ENCODE measurements at regions not wholly inside any gene's neighbourhood (a gene's known extent, or its start where the extent isn't known, plus 50 kb on each side); places are given as distances from the start of the nearest gene placed in this dataset.
A peak's percentile ranks its signal among the peaks of the same experiment; 100 is the strongest.

DNA sequence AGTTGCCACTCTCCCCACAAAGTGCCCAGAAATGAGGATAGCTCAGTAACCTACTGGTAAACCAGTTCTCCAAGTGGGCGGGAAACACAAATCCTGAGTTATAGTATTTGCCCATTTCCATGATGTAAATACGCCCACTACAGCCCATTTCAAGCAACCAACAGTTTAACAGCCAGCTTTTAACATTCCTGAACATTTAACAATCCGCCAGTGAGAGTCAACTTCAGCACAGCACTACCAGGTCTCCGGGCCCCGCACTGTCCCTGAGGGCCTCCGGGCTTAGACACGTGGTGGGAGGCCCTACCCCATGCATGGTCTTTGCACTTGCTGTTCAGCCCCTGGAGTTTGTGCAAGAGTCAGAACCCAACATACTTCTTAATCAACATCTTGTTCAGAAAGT, 132.0 kb upstream of the CTTNBP2NL start:
- DNase-seq (ENCODE audit: low spot score), result no peak

DNA sequence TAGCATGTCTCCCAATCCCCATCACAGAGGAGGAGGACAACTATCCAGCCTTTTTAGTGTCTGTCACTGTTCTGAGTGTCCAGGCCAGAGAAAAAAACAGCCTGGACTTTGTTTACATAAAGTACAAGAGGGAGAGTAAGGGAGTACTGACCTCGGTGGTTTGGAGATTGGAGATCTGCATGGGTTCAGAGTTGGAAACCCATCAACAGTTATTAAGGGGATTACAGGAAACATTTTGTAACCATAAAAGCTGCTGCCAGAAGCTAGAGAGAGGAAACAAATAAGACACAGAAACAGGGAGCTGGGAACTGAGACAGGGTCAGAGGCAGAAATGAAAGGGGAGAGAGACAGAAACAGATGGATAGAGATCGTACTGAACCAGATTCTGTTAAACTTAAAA, 131.5 kb upstream of the CTTNBP2NL start:
- DNase-seq (ENCODE audit: low spot score), result no peak

DNA sequence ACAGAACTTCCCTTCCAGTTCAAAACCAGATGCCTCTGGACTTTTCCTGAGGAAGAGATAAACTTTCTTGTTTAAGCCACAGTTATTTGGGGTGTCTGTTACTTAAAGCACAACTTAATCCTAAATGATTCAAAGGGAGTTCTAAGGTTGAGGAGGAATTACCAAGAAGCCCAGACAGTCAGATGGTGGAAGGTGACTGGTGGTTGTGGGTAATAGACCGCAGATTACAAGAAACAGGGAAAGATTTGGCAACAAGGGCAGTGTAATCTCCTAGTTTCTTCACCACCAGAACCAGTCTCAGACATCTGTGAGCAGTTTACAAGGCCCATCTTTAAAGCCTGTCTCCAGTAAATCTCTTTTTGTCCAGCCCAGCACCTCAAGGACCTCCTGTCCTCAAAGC, 130.1 kb upstream of the CTTNBP2NL start:
- no peak for DNase-seq (ENCODE audit: low spot score)

DNA sequence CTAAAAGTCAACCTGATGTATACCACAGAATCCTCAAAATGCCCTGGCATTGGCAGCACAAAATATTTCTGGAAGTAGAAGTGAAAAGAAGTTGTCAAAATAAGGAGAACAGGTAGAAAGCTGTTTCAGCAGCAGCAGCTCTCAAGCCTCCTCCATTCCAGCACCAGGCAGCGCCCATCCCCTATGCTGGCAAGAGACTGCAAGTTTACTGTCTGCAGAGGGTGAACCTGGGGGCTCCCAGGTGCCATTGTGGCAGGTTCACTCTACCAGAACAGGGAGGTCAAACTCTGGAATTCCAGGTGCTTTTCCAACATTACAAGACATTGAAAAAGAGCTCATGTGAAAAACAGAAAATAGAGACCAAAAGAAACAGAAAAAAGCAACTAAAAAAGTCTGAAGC, 128.8 kb upstream of the CTTNBP2NL start:
- DNase-seq (ENCODE audit: low spot score), result no peak

DNA sequence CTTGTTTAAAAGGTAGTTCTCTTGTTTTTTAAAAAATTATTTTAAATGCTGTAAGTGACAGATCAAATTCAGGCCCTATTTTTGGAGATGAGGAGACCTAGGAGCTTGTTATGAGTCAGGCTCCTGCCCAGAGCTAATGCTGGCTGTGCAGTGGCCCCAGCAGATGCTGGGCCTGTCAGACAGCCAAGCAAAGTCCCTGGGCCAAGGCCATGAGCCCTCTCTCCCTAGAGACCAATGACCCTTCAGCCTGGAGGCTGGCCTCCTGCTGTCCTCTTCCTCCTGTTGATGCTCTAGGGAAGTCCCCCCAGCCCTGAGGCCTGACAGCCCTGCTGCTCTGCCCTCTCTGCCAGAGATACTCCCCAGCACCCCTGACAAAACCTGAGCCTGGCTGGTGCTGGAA, 128.1 kb upstream of the CTTNBP2NL start:
- DNase-seq (ENCODE audit: low spot score), result no peak

DNA sequence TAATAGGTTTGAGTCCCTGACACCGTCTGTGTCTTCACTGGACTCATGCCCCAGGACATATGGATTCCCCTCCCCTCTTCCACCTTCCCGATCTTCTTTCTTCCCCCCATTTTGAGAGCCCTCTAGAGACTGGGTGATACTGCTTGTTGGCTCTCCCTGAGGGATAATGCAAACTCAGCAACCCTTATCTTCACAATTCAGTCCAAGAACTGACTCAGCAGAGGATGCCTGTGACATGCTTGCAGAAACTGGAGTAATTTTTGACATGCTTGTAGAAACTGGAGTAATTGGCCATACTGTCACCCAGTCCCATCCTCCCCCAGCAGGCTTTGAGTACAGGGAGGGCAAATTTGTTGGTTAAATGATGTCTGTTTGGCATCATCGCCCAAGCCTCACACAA, 127.6 kb upstream of the CTTNBP2NL start:
- no peak for DNase-seq (ENCODE audit: low spot score)

DNA sequence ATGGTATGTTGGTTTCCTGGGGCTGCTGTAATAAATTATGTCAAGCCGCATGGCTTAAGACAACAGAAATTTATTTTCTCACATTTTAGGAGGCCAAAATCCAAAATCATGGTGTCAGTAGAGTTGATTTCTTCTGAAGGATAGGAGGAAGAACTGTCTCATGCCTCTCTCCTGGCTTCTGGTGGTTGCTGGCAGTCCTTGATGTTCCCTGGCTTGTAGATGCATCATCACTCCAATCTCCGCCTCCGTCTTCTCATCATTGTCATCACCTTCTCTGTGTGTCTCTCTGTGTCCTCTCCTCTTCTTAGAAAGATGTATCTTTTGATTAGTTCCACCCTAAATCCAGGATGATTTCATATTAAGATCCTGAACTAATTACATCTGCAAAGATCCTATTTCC, 124.7 kb upstream of the CTTNBP2NL start:
- no peak for DNase-seq (ENCODE audit: low spot score)

DNA sequence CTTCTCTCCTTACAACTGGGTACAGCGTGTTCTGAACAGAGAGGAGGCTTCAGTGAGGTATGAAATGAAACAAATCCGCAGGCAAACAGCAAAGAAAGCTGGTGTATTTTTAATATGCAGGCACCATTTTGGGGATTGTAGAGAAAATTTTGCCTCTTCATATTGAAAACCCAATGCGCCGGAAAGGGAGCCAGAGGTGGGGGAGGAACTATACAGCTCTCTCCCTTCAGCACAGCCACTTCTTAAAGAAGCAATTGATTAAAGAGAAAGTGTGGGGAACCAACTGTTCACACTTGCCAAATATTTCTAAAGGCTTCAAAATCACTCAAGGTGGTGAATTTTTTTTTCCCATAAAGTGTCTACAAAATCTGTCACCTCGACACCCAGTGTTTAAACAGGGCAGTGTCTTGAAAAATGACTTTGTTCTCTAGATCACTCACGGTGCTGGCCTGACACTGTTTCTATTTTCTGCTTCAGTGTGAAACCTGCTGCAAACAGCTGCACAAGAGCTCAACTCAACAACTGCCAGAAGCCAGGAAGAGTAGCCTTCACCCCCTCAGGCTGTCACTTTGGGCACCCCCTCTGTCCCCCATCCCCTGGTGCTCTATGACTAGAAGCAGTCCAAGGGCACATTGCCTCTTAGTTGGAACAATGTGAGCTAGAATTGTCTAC, 123.8 kb upstream of the CTTNBP2NL start:
- no peak for DNase-seq (ENCODE audit: low spot score)

DNA sequence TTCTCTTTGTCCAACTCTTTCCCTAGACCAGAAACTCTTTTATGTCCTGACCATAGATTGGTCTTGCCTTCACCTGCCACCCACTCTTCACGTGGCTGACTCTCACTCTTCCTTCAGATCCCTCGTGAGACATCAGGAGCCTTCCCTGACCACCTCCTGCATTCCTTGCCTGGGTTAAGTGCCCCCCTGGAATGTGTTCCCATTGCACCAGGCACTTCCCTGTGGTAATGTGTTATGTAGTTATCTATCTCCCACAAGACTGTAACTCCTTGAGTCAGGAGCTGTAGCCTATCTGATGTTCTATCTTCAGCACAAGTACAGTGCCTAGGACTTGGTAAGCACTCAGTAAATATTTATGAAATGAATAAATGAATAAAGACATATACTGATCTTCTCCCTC, 111.2 kb upstream of the CTTNBP2NL start:
- no peak for DNase-seq (ENCODE audit: low spot score)

DNA sequence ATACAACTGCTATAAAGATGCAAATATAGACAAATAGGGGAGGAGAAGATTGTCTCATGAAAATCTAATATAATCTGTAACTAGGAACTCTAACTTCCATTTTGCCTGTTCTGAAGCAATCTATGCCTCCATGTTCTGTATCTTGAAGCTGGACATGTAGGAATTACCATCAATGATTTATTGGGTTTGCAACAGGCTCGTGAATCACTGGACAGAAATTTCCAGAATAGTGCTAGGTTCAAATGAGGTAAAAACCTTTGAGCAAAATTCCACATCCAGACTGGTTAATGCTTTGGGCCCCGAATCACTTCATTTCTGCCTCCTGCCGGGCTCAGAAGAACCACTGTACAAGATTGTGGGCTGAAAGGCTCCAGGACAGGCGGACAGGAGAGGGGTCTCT, 110.7 kb upstream of the CTTNBP2NL start:
- DNase-seq (ENCODE audit: low spot score), result no peak

DNA sequence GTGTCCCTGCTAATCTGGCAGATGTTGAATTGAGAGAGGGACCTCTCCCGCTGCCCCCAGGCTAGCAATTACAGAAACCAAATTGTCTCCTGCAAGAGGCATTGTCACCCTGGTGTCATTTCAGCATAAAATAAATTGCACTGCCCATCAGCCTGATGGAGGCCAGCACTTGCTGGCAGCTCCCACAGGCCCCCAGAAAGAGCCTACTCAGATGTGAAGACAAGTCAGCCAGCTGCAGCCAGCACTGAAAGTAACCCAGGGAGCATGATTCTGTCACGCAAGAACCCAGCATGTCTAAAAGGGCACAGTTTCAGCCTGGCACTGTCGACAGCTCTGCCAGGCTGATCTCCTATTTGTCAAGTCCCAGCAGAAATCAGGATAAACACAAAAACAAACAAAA, 110.3 kb upstream of the CTTNBP2NL start:
- DNase-seq (ENCODE audit: low spot score), result no peak

DNA sequence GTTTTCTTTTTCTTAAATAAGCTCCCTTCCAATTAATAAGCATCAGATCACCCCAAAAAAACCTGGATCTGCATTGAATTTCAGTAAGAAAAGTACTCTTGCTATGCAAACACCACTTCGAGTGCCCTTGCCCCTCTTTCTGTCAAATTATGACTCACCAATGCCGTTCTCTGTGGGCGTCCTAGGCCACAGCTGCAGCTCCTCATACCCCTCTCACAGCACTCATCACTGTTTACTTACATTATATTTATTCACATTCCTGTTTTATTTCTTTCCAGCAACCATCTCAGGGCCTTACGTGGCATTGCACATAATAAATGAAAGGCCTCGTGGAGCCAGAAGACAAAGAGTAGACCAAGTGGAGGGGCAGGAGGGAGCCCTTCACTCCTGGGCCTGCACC, 99.1 kb upstream of the CTTNBP2NL start:
- DNase-seq (ENCODE audit: low spot score), result no peak

DNA sequence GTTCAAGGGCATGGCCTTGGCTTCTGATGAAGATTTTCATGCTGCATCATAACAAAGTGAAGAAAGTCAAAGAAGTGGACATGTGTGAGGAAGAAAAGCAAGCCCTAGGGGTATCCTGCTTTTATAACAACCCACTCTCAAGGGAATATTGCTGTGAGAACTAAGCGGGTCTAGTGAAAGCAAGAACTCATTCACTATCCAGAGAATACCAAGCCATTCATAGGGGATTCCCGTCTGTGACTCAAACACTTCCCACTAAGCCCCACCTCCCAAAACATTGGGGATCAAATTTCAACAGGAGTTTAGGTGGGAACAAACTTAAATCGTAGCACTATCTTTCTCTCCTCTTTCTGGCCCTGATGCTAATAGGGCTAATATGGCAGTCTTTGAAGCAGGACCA, 98.5 kb upstream of the CTTNBP2NL start:
- DNase-seq (ENCODE audit: low spot score), result no peak

DNA sequence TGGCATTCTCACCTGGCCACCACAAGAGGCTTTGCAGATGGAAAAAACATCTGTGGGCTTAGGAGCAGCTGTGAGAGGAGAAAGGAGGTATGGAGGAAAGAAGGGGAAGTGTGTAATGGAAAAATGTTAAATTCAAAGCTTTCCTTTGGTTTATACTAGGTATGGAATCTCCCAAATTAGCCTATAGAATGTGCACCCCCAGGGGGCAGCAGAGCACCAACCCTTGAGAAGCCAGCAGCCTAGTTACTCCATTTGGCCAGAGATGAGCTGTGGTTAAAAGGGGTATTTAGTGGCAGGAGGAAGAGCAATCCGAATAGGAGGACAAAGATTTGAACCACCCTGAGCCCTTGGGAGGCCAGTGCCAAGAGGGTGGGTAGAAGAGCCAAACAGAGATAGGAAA, 97.5 kb upstream of the CTTNBP2NL start:
- no peak for DNase-seq (ENCODE audit: low spot score)

DNA sequence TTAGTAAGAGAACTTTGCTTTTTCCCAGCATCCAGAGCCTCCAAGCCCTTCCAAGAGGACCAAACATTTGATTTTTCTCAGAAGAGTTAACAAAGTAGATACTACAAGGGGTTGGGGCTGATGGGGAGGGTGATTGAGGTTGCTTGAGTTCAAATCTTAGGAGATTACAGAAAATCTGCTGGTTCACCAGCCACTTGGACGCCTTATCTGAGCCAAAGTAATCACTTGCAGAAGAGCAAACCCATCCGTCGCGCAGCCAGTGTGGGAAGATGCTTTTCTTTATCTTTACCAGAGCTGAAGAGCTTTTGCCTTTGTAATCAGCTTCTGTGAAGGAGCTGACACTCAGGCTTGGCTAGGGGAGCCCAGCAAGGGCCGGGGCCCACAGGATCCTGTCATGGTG, 91.9 kb upstream of the CTTNBP2NL start:
- DNase-seq (ENCODE audit: low spot score), result no peak

DNA sequence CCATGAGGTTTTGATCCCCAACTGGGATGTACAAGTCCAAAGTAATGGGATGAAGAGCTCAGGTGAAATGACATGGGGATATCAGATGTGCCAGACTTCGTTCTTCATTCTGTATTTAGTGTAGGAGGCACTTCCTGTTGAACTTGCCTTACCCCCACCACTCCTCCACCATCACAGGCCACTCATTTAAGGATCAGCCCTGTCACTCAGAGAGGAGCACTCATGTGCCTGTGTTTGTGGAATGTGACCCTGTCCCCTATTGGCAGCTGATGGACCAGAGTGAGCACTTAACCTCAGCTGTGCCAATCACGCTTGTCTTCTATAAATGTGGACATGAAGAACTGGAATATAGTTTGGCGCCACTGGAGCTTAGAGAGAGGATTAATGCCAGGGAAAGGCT, 91.4 kb upstream of the CTTNBP2NL start:
- DNase-seq (ENCODE audit: low spot score), result no peak

DNA sequence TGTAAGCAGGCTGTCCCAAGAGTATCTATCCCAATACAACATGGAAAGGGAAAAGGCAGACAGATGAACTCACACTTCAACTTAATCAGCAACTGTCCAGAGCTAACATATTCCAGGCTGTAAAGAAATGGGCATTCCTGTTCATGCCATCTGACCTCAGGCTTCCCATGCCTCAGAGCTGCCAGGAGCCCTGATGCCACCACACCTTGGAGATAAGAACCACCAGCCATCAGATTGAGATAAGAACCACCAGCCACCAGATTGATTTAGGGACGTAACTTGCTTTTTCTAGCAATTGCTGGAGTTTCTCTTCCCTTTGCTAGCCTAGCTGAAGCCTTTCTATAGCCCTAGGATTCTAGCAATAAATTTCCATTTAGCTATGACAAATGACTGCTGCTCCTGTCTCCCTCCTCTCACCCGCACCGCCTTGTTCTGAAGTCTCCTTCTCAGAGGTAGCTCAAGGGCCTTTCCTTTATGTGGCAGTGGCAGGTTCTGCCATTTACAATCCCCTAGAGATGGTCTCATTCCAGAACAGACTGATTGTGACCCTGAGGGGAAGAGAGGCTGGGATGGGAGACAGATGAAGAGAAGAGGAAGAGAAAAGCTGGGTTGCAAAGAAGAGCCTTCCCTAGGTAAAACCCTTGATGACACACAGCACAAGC, 88.0 kb upstream of the CTTNBP2NL start:
- DNase-seq (ENCODE audit: low spot score), result no peak

DNA sequence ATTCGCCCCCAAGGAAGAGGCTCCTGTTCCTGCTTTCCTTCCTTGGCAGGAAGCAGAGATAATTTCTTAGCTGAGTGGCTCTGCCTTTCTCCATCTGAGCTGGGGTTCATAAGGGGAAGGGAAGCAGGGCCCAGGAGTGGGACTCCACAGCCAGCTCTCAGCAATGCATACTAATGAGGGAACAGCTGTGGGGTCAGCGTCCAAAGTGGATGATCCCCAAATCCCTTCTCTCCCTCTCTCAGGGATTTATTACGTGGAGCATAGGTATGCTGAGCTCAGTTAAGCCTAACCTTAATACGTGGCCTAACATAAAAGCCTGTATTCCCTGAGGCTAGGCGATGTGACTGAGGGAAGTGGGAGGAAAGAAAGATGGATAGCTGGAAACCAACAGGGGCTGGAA, 87.3 kb upstream of the CTTNBP2NL start:
- DNase-seq (ENCODE audit: low spot score), result no peak

DNA sequence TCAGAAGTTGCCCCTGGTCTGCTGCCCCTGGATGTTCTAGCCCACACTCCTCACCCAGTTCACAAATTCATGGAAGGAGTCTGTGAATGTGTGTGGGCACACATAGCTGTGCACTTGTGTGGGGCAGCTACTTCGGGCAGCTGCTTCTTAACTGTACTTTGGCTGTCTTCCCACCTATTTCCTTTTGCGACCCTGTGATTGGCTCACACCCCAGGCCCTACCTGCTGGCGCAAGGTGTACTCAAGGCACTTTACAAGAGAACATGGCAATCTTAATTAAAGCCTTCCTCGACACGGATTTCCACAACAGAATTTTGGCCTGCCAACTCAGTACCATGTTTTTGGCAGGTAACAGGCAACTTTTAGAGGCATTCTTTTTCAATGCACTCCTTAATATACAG, 86.5 kb upstream of the CTTNBP2NL start:
- DNase-seq (ENCODE audit: low spot score), result no peak

DNA sequence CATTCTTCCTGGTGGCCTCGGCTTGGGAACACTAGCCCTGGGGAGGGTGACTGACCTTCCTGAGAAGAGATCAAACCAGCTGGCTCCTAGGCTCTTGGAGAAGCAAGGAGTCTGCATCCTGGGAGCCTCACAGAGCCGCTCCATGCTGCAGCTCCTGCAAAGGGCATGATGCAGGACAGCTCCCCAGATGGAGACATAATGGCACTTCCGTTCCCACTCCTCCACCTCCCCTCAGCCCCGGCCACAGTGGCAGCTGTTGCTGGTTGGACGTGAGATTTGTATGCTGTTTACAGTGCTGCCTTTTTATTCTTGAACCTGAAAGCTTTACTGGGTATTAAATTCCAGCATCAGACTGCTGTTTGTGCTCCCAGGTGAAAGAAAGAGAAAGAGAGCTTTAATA, 83.7 kb upstream of the CTTNBP2NL start:
- no peak for DNase-seq (ENCODE audit: low spot score)

DNA sequence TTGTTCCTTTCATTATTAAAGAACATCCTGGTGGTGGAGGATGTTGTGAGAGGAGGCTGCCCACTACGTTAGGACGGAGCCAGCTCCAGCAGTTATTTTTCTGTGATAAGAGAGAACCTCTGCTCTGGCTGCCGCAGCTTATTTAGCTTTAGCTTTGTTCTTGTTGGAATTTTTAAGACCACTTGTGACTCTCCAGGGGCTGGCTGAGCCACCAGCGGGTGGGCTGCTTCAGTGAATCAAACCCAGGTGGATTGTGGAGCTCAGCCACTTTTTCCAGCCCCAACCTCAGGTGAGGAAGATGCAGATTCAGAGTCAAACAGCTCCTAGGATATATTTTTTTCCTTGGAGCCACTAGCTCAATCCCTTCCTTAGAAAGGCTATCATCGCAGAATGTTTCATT, 83.1 kb upstream of the CTTNBP2NL start:
- no peak for DNase-seq (ENCODE audit: low spot score)

DNA sequence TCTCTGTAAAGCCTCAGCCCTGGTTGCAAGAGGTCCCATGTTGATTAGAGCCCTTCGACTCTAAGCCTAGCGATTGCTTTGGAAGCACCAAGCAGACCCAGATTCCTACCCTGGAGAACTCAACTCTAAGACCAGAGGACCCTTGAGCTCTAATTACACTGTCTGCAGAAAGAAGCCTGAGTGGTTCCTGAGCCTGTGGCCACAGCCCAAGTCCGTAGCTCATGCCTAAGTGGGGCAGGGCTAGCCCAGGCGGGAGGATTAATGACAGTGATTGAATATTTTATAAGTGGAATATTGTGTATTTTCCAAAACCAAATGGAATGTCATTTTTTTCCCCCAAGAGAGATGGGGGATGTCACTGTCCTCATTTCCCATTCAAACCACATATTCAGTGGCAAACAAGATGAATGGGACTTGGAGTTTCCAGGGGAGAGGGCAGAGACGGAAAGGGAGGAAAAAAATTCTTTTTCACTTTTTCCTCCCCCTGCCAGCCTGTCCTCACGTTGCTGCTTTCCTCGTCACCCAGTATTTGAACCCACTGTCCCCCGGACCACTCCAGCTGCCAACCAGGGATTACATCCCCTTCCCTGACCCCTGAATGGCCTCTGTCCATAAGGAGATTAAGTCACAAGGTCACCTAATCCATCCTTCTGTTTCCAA, 79.6 kb upstream of the CTTNBP2NL start:
- DNase-seq (ENCODE audit: low spot score), result no peak

DNA sequence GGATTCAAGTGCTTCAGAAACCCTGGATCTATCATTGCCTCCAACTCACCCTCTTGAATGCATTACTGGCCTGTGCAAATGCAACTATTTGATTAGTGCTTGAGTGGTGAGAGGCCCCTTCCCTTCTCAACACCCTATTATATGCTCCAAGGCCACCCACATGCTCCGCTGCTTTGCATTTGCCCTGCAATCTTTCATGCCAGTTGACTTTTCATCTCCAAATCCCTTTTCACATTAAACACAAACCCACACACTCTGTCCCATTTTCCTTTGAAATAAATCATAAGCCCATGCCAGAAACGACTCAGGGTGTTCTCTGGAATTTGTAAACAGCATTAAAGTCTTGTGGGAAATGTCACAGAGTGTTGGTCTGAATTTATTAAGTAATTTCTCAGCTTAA, 78.9 kb upstream of the CTTNBP2NL start:
- DNase-seq (ENCODE audit: low spot score), result peak; percentile 1

DNA sequence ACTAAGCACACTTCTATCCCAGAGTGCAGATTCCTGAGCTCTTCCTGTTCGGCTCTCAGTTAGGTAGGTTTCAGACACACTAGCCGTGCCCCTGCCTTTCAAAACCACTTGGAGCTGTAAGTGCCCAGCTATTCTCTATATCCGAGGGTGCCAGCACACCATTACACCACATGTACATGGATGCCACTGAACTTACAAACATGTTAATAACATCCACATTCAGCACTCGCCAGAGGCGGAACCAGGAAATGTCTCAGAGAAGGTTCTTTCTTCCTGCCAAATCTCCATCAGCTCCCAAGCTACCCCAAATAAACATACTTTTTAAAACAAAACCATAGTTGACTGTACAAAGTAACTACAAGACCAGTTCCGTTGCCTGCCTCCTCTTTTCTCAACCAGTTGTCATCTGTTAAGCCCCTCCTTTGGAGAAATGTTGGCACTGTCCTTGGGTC, 78.4 kb upstream of the CTTNBP2NL start:
- no peak for DNase-seq (ENCODE audit: low spot score)

Measured in putamen (tissue), 1 donor.